Mesothelial cell of epicardium (in vitro differentiated cells): ENCODE measurements at regions not wholly inside any gene's neighbourhood (a gene's known extent, or its start where the extent isn't known, plus 50 kb on each side); places are given as distances from the start of the nearest gene placed in this dataset.

Experiments used
- DNase-seq, 2 experiments: peaks; one replicate each; pipeline ENCODE4 v3.0.0; 2021; ENCODE audit warnings: low spot score in 2 of 2; ENCODE audit not compliant: unreplicated experiment in 2 of 2
- H3K27ac Mint-ChIP-seq: 2 replicates; pipeline ENCODE4 v1.8.0; 2021; ENCODE audit warnings: mixed read lengths
- H3K27me3 Mint-ChIP-seq: 2 replicates; pipeline ENCODE4 v1.8.0; 2021; ENCODE audit warnings: low read depth, mixed read lengths
- H3K36me3 Mint-ChIP-seq: 2 replicates; pipeline ENCODE4 v1.8.0; 2021; ENCODE audit warnings: mixed read lengths
- H3K4me1 Mint-ChIP-seq: 2 replicates; pipeline ENCODE4 v1.8.0; 2021; ENCODE audit warnings: mixed read lengths
- H3K4me3 Mint-ChIP-seq: 2 replicates; pipeline ENCODE4 v1.8.0; 2021; ENCODE audit warnings: mild to moderate bottlenecking, moderate library complexity, mixed read lengths
- H3K9me3 Mint-ChIP-seq: 2 replicates; pipeline ENCODE4 v1.8.0; 2021; ENCODE audit warnings: mixed read lengths
- CTCF ChIP-seq: fragments of 200-600 bp; sonication (generic); IDR thresholded peaks from one replicate; pipeline ENCODE4 v1.5.0; 2021; ENCODE audit warnings: antibody characterized with exemption; ENCODE audit not compliant: unreplicated experiment

GRCh38 chr4:38442073-38442788 is 221.8 kb upstream of the KLF3 start:
- Mint-ChIP-seq H3K36me3 (no peaks in the 10 kb centered on the region), H3K27ac (no peak overlapping the region), H3K4me1 (no peaks in the 10 kb centered on the region), H3K27me3 (no peaks in the 10 kb centered on the region), H3K9me3 (peaks cover 30% of the 10 kb centered on the region), H3K4me3 (no peak overlapping the region)
- no peak for DNase-seq
- TF ChIP-seq CTCF = no peak

GRCh38 chr4:38449506-38450174 is 214.4 kb upstream of the KLF3 start:
- no peak for DNase-seq
- Mint-ChIP-seq H3K4me1 (no peaks in the 10 kb centered on the region), H3K36me3 (no peaks in the 10 kb centered on the region), H3K27ac (no peak overlapping the region), H3K9me3 (peaks cover 11% of the 10 kb centered on the region), H3K4me3 (no peak overlapping the region), H3K27me3 (no peaks in the 10 kb centered on the region)
- no peak for TF ChIP-seq CTCF

DNA sequence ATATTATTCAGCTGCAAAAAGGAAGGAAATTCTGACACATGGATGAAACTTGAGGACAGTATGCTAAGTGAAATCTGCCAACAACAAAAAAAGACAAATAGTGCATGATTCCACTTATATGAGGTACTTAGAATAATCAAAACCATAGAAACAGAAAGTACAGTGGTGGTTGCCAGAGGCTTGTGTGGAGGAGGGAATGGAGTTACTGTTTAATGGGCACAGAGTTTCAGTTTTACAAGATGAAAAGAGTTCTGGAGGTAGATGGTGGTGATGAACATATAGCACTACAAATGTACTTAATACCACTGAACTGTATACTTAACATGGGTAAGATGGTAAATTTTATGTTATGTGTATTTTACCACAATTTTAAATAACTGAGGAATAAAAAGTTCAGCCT is 212.0 kb upstream of the KLF3 start:
- TF ChIP-seq CTCF = no peak
- H3K4me1 Mint-ChIP-seq = no peaks in the 10 kb centered on the region
- H3K4me3 Mint-ChIP-seq = no peak overlapping the region

DNA sequence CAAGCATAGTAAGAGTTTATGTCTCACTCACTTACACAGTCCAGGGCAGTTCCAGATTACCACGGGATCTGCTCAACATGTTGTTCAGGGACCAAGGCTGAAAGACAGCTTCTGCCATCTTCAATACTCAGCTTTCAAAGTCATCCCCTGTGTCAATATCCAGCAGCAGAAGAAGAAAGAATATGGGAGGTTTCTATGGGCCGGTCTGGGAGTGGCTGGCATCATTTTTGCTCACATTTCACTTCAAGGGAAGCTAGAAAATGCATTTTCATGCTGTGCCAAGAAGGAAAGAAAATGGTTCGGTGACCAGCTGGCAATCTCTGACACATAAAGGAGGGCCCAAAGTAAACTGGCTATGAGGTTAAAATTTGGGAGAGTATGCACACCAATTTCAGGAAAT is 211.5 kb upstream of the KLF3 start:
- Mint-ChIP-seq H3K36me3 (no peaks in the 10 kb centered on the region), H3K27me3 (no peaks in the 10 kb centered on the region), H3K9me3 (peaks cover 5% of the 10 kb centered on the region), H3K4me3 (no peak overlapping the region), H3K27ac (no peak overlapping the region), H3K4me1 (no peaks in the 10 kb centered on the region)
- TF ChIP-seq CTCF = no peak
- no peak for DNase-seq

More for the DNA sequence above, 212.0 kb upstream of the KLF3 start:
- Mint-ChIP-seq H3K9me3 (peaks cover 10% of the 10 kb centered on the region), H3K27me3 (no peaks in the 10 kb centered on the region), H3K27ac (no peak overlapping the region), H3K36me3 (no peaks in the 10 kb centered on the region)
- no peak for DNase-seq

DNA sequence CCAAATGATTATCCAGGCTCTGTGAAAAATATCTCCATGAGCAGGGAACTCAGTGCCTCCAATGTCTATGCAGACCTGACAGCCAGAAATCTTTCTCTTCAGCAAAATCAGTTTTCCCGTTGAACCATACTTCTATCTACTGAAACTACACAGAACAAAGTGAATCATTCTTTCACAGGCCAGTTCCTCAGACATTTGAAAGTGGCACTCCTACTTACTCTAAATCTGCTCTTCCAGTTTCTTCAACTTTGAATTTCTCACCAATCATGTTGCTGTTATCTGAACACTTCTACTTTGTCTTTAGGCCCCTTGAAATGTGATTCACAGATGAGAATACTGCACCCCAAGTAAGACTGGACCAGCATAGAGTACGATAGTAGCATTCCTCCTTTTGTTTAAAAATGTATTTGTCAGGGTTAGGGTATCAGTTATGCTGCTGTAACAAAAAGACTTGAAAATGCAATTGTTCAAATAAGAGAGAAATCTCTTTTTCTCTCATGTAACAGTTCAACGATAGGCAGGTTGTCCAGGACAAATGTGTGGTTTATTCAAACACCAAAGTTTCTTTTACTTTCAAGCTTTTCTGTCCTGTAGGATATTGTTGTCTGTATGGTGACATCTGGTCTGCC is 210.6 kb upstream of the KLF3 start:
- DNase-seq = no peak

More for the DNA sequence above, 210.6 kb upstream of the KLF3 start:
- Mint-ChIP-seq H3K4me3 (no peak overlapping the region), H3K27ac (no peak overlapping the region), H3K4me1 (no peaks in the 10 kb centered on the region), H3K27me3 (no peaks in the 10 kb centered on the region), H3K36me3 (no peaks in the 10 kb centered on the region), H3K9me3 (peaks cover 4% of the 10 kb centered on the region)
- no peak for TF ChIP-seq CTCF
